ENCODE measurements at regions not wholly inside any gene's neighbourhood (a gene's known extent, or its start where the extent isn't known, plus 50 kb on each side); places are given as distances from the start of the nearest gene placed in this dataset.

DNA sequence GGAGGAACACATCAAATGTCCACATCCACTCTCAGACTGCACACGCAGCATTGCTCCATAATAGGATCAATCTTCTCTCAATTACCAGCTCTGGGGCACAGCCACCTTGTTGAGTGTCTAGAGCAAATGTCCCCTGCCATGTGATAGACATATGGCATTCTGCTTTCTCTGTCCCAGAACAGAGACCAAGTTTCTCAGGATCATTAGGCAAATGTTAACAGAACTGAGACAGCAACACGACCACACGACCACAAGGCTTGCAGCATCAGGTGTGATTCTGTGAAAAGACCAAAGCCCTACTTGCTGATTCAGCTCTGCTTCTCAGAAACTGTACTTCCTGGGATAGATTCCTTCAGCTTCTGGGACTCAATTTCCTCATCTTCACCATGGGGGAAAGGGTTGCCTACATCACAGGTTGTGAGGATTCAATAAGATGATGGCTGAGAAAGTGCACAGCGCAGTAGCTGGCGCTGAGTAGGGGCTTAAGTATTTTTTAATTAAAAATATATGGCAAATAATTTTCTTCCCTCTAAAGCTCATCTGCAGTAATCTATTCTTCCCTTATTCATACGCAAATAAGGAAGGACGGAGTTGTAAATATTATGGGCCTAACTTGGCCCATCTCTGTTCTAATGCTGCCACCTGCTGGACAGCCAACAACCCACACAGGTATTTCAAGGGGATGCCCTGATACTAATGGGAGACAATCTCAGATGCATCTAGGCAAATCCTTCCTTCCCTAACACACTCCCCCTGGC, 54.3 kb upstream of the USP47 start:
- TF ChIP-seq POLR2A (IDR thresholded peaks at IDR 0.05; ENCODE audit: low read length) (no peak), GATA1 (IDR thresholded peaks at IDR 0.05; ENCODE audit: low read depth, low read length) (no peak)

Data from erythroblast (primary cell).